GM10248 (cell line): ENCODE measurements at regions not wholly inside any gene's neighbourhood (a gene's known extent, or its start where the extent isn't known, plus 50 kb on each side); places are given as distances from the start of the nearest gene placed in this dataset.

Experiments
- CTCF ChIA-PET: fragments of 300-600 bp; sonication (Branson Sonifier 250); formaldehyde crosslinking; extraction: SDS; loops from one replicate; lab custom pipeline; 2021; ENCODE audit warnings: antibody characterized with exemption; lab: Yijun Ruan, JAX
- POLR2A ChIA-PET: fragments of 350-650 bp; sonication (Branson Sonifier 250); formaldehyde crosslinking; extraction: SDS; loops from one replicate; lab custom pipeline; 2020; ENCODE audit warnings: antibody characterized with exemption; lab: Yijun Ruan, JAX
- DNase-seq: peaks from one replicate; pipeline ENCODE4 v3.0.0; 2012; ENCODE audit errors: extremely low spot score
- TF ChIP-seq, protein P1 (sequence below): IDR thresholded peaks from 2 replicates; pipeline ENCODE4 v1.5.1; 2012; ENCODE audit warnings: mild to moderate bottlenecking, low read depth; ENCODE audit errors: extremely low read depth, missing control alignments, control extremely low read depth

DNA sequence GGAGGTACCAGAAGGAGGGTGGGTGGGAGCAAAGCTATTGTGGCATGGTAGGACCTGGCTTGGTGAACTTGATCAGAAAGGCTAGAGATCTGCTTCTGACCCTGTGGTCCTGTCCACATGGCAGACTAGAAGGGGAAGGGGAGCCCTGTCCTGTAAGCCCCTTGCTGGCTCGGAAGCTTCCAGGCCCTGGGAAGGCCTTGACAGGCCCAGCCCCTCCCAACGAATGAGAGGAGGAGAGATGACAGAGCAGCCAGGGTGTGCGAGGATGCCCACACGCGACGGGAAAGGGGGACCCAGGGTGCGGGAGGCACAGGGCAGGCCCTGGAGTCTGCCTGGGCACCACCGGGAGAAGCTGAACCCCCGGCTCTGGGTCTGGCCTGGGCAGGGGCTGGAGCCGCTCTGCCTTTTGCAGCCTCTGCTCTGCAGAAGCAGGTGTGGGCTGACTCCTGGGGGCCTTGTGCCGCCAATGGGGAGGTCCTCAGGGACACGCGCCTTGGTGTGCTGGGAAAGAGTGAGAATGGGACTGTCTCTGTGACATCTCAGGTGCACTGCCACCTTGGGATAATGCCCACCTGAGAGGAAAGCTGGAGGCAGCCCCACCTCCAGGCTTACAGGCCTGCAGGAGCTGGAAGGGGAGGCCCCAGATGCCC lies 1447.5 kb downstream of the BRD1 start:
- DNase-seq = no peak
- TF ChIP-seq, protein P1, sequence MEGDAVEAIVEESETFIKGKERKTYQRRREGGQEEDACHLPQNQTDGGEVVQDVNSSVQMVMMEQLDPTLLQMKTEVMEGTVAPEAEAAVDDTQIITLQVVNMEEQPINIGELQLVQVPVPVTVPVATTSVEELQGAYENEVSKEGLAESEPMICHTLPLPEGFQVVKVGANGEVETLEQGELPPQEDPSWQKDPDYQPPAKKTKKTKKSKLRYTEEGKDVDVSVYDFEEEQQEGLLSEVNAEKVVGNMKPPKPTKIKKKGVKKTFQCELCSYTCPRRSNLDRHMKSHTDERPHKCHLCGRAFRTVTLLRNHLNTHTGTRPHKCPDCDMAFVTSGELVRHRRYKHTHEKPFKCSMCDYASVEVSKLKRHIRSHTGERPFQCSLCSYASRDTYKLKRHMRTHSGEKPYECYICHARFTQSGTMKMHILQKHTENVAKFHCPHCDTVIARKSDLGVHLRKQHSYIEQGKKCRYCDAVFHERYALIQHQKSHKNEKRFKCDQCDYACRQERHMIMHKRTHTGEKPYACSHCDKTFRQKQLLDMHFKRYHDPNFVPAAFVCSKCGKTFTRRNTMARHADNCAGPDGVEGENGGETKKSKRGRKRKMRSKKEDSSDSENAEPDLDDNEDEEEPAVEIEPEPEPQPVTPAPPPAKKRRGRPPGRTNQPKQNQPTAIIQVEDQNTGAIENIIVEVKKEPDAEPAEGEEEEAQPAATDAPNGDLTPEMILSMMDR = no peak
- CTCF ChIA-PET = no interaction called here
- POLR2A ChIA-PET = no interaction called here

DNA sequence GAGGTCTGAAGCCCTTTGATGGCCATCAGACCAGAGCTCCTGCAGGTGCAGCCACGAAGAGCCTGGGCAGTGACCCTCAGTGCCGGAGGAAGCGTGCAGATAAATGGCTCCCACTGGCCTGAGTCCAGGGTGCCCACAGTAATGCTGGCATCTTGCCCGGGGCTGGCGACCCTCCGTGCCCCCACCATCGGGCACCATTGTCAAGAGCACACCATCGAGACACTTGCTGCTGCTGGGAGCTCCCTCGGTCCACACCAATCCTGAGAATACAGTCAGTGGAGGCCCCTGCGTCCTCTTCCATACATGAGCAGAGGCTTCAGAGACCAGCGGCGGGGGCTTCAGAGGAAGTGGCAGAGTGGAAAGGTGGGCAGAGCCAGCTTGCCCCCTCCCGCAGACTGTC lies 1448.3 kb downstream of the BRD1 start:
- DNase-seq = no peak
- ChIA-PET CTCF (no interaction called here), POLR2A (no interaction called here)
- TF ChIP-seq, protein P1 = no peak

DNA sequence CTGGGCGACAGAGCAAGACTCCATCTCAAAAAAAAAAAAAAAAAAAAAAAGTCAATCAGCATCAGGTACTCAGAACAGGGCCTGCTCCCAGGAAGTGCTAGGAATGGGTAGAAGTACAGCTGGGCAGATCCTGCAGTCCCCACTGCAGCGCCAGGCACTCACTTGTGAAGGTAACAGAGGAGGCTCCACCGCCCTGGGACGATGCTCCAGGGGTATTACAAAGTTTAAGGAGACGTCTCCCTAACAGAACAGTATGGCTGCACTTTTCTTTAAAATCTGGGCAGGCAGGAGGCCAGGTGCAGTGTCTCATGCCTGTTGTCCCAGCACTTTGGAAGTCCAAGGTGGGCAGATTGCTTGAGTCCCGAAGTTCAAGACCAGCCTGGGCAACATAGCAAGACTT lies 1449.0 kb downstream of the BRD1 start:
- ChIA-PET POLR2A (no interaction called here), CTCF (no interaction called here)
- TF ChIP-seq, protein P1 = no peak
- DNase-seq = no peak

DNA sequence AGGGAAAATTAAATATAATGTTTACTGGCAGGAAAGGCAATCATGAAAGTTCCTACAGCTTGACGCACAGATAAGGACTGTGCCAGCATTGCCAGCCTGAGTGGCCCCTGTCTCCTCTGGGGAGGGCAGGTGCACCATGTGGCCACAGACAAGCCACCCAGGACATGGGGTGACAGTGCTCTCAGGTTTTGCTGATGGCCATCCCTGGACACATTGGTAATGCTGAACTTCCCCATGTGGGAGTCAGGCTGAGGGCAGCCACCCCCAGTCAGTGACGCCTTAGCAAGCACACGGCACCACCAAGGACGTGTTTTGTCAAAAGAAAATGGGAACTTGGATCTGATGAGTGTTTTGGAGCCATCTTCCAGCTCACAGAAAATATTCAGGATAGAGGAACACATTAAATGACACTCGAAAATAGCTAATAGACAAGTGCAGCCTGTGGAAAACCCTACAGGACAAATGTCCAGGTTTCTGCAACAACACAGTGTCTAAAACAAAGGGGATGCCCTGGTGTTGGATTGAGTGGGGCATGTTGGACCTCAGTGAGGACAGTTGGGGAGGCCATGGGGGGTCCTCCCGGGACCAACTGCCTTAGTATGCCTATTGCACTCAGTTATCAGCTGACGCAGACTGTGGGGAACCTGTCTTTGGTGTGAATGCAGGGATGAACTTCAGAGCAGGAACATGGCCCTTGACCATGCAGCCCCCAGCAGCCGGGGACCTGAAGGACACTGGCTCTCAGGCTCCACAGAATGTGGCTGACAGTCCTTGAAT lies 1450.5 kb downstream of the BRD1 start:
- TF ChIP-seq, protein P1 = no peak
- DNase-seq = no peak
- POLR2A ChIA-PET = interaction anchor here (0.6 kb wide), 1 partner anchor 1654 kb away, joined by 6 read pairs; no protein-coding TSS in a partner anchor
- CTCF ChIA-PET = no interaction called here

DNA sequence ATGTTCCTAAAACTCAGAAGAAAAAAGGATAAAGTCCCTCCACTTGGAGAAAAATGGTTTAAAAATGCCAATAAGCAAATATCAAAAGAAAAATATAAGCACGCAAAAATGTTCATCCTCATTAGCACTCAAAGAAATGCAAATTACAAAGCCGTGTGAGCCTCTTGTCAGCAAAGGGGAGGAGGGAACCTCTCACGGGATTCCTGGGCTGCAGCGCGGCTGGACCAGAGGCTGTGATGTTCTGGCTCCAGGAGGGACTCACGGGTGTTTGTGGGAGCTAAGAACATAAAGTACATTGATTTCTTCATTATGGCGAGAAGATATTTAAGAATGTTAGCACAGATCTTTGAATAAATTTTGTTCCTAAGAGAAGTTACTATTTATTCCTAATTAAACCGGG lies 1451.2 kb downstream of the BRD1 start:
- DNase-seq = no peak
- ChIA-PET CTCF (no interaction called here), POLR2A (no interaction called here)
- TF ChIP-seq, protein P1 = no peak

DNA sequence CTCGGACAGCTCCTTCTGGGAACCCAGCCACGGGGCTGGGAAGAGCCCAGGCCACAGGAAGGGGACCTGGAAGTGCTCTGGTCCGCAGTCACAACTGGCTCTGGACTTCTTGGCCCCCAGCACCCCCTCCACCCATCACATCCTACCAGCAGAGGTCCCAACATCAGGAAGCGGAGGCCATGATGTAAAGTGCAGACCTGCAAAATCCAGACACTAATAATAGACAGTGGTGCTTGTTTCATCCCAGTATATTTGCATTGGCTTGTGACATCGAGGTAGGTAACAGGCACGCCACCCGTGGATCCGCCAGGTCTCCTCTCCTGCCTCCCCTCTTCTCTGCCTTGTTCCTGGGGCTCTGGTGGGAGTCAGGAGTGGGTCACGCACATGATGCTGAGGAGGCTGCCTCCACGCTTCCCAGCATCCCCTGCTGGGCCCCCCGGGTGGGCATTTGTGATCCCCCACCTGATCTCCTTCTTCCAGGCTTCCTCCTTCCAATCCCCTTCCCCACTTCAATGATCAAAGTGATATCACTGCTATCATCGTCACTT lies 1454.0 kb downstream of the BRD1 start:
- ChIA-PET CTCF (no interaction called here), POLR2A (no interaction called here)
- TF ChIP-seq, protein P1 = no peak

More for the DNA sequence above, 1454.0 kb downstream of the BRD1 start:
- DNase-seq = no peak
